Upper lobe of left lung (tissue), 4 donors: ENCODE measurements at regions not wholly inside any gene's neighbourhood (a gene's known extent, or its start where the extent isn't known, plus 50 kb on each side); places are given as distances from the start of the nearest gene placed in this dataset.

Experiments
- CTCF ChIP-seq, 6 experiments: fragments of 450-650 bp in 4 of 6; fragments of 200-600 bp in 2 of 6; sonication (generic) in 2 of 6; IDR thresholded peaks; one replicate each; pipeline ENCODE4 v1.5.1; 2016 to 2019; ENCODE audit warnings: antibody characterized with exemption in 6 of 6
- EP300 ChIP-seq, 4 donors: sonication (generic); formaldehyde crosslinking; IDR thresholded peaks; one replicate each; pipeline ENCODE4 v1.5.1; 2017; ENCODE audit warnings: antibody characterized with exemption in 4 of 4, control low read depth in 2 of 4
- POLR2A ChIP-seq, 4 donors: fragments of 450-650 bp; IDR thresholded peaks; one replicate each; pipeline ENCODE4 v1.5.1; 2016 to 2017; ENCODE audit warnings: antibody characterized with exemption in 4 of 4, mild to moderate bottlenecking in 2 of 4

- TF ChIP-seq EP300 (IDR thresholded peaks at IDR 0.05) (no peak), POLR2A (IDR thresholded peaks at IDR 0.05) (no peak), CTCF (IDR thresholded peaks at IDR 0.05) (no peak)
Measured at GRCh38 chr13:27338816-27339215, 68.2 kb downstream of the RASL11A start.
